H9 (cell line): ENCODE measurements at regions not wholly inside any gene's neighbourhood (a gene's known extent, or its start where the extent isn't known, plus 50 kb on each side); places are given as distances from the start of the nearest gene placed in this dataset.

Experiments used
- DNase-seq: peaks from one replicate; pipeline ENCODE4 v3.0.0-alpha.2; 2017
- H2AFZ ChIP-seq: one replicate; pipeline ENCODE4 v1.6.1; 2013; ENCODE audit warnings: mild to moderate bottlenecking, low read length, control low read depth, moderate library complexity
- H2AK5ac ChIP-seq: 2 replicates; pipeline ENCODE4 v1.6.1; 2013; ENCODE audit warnings: low read length, control low read depth, mixed read lengths; ENCODE audit not compliant: insufficient read length
- H2BK120ac ChIP-seq: one replicate; pipeline ENCODE4 v1.6.1; 2013; ENCODE audit warnings: low read depth, mild to moderate bottlenecking, low read length, control low read depth, inconsistent platforms; ENCODE audit not compliant: poor library complexity, severe bottlenecking
- H2BK12ac ChIP-seq: 2 replicates; pipeline ENCODE4 v1.6.1; 2013; ENCODE audit warnings: low read length, control low read depth, mixed read lengths, low read depth; ENCODE audit not compliant: insufficient read length
- H2BK15ac ChIP-seq: 2 replicates; pipeline ENCODE4 v1.6.1; 2013; ENCODE audit warnings: low read depth, low read length, control low read depth
- H2BK20ac ChIP-seq: one replicate; pipeline ENCODE4 v1.6.1; 2013; ENCODE audit warnings: low read depth, mild to moderate bottlenecking, low read length, control low read depth, inconsistent platforms; ENCODE audit not compliant: poor library complexity, severe bottlenecking
- H2BK5ac ChIP-seq: 2 replicates; pipeline ENCODE4 v1.6.1; 2013; ENCODE audit warnings: low read length, control low read depth, mixed read lengths; ENCODE audit not compliant: insufficient read length
- H3K14ac ChIP-seq: 2 replicates; pipeline ENCODE4 v1.6.1; 2013; ENCODE audit warnings: low read length, control low read depth; ENCODE audit not compliant: insufficient read depth
- H3K18ac ChIP-seq: 2 replicates; pipeline ENCODE4 v1.6.1; 2013; ENCODE audit warnings: low read depth, mild to moderate bottlenecking, mixed read lengths, low read length, control low read depth; ENCODE audit not compliant: insufficient read length
- H3K23ac ChIP-seq: 2 replicates; pipeline ENCODE4 v1.6.1; 2013; ENCODE audit warnings: low read length, control low read depth, mixed read lengths, low read depth; ENCODE audit not compliant: insufficient read length
- H3K23me2 ChIP-seq: 2 replicates; pipeline ENCODE4 v1.6.1; 2013; ENCODE audit warnings: low read depth, mild to moderate bottlenecking, mixed read lengths, low read length, control low read depth; ENCODE audit not compliant: insufficient read length, poor library complexity, severe bottlenecking
- H3K27ac ChIP-seq: 2 replicates; pipeline ENCODE4 v1.5.1; 2013; ENCODE audit warnings: low read length, control low read depth, mixed read lengths, low read depth; ENCODE audit not compliant: insufficient read length
- H3K27me3 ChIP-seq: 2 replicates; pipeline ENCODE4 v1.6.1; 2013; ENCODE audit warnings: low read length, control low read depth, inconsistent platforms; ENCODE audit not compliant: insufficient read depth
- H3K4ac ChIP-seq: 2 replicates; pipeline ENCODE4 v1.6.1; 2013; ENCODE audit warnings: low read depth, mild to moderate bottlenecking, control low read depth, inconsistent platforms, low read length, moderate library complexity
- H3K4me1 ChIP-seq: 2 replicates; pipeline ENCODE4 v1.6.1; 2013; ENCODE audit warnings: low read length, control low read depth, inconsistent platforms; ENCODE audit not compliant: insufficient read depth
- H3K4me2 ChIP-seq: 2 replicates; pipeline ENCODE4 v1.6.1; 2013; ENCODE audit warnings: low read length, control low read depth, mixed read lengths; ENCODE audit not compliant: insufficient read length, insufficient read depth
- H3K56ac ChIP-seq: 2 replicates; pipeline ENCODE4 v1.6.1; 2013; ENCODE audit warnings: low read depth, mild to moderate bottlenecking, mixed read lengths, low read length, control low read depth; ENCODE audit not compliant: insufficient read length
- H3K79me1 ChIP-seq: 2 replicates; pipeline ENCODE4 v1.6.1; 2013; ENCODE audit warnings: low read depth, mild to moderate bottlenecking, moderate library complexity, low read length, control low read depth, inconsistent platforms; ENCODE audit not compliant: insufficient read depth, poor library complexity, severe bottlenecking
- H3K79me2 ChIP-seq: 2 replicates; pipeline ENCODE4 v1.6.1; 2013; ENCODE audit warnings: low read length, control low read depth, inconsistent platforms; ENCODE audit not compliant: insufficient read depth
- H3K9ac ChIP-seq: 2 replicates; pipeline ENCODE4 v1.6.1; 2013; ENCODE audit warnings: low read length, control low read depth, mixed read lengths; ENCODE audit not compliant: insufficient read length; ENCODE audit errors: extremely low read depth
- H3K9me3 ChIP-seq: one replicate; pipeline ENCODE4 v1.6.1; 2013; ENCODE audit warnings: low read depth, low read length, inconsistent platforms; ENCODE audit not compliant: control insufficient read depth
- H3T11ph ChIP-seq: one replicate; pipeline ENCODE4 v1.6.1; 2013; ENCODE audit warnings: mild to moderate bottlenecking, low read length, control low read depth, inconsistent platforms
- H4K20me1 ChIP-seq: one replicate; pipeline ENCODE4 v1.6.1; 2013; ENCODE audit not compliant: control insufficient read depth, insufficient read length, insufficient read depth
- H4K5ac ChIP-seq: 2 replicates; pipeline ENCODE4 v1.6.1; 2013; ENCODE audit warnings: low read depth, mild to moderate bottlenecking, mixed read lengths, low read length, control low read depth; ENCODE audit not compliant: insufficient read length
- H4K8ac ChIP-seq: replicated peaks from 2 replicates; pipeline ENCODE4 v1.6.1; 2013; ENCODE audit warnings: low read length, control low read depth, mixed read lengths, low read depth; ENCODE audit not compliant: insufficient read length
- H4K91ac ChIP-seq: 2 replicates; pipeline ENCODE4 v1.6.1; 2013; ENCODE audit warnings: low read depth, mild to moderate bottlenecking, moderate library complexity, mixed read lengths, low read length, control low read depth; ENCODE audit not compliant: insufficient read length
- H3K27ac Mint-ChIP-seq, 3 experiments: 2 replicates in 2 of 3; 3 replicates in 1 of 3; pipeline ENCODE4 v1.8.0; 2020 to 2021; ENCODE audit warnings: mixed read lengths in 3 of 3, mild to moderate bottlenecking in 1 of 3, moderate library complexity in 1 of 3
- H3K27me3 Mint-ChIP-seq: 2 replicates; pipeline ENCODE4 v1.8.0; 2021; ENCODE audit warnings: low read depth, mild to moderate bottlenecking, moderate library complexity, mixed read lengths
- H3K36me3 Mint-ChIP-seq, 3 experiments: 2 replicates in 2 of 3; 3 replicates in 1 of 3; pipeline ENCODE4 v1.8.0; 2020 to 2021; ENCODE audit warnings: low read depth in 3 of 3, mixed read lengths in 3 of 3; ENCODE audit not compliant: insufficient read depth in 1 of 3
- H3K4me1 Mint-ChIP-seq, 2 experiments: 2 replicates each; pipeline ENCODE4 v1.8.0; 2020; ENCODE audit warnings: mixed read lengths in 2 of 2
- H3K4me3 Mint-ChIP-seq, 2 experiments: 2 replicates in 1 of 2; 3 replicates in 1 of 2; pipeline ENCODE4 v1.8.0; 2020 to 2021; ENCODE audit warnings: mild to moderate bottlenecking in 2 of 2, mixed read lengths in 2 of 2, moderate library complexity in 1 of 2
- H3K9me3 Mint-ChIP-seq, 2 experiments: 2 replicates in 1 of 2; 3 replicates in 1 of 2; pipeline ENCODE4 v1.8.0; 2020; ENCODE audit warnings: mild to moderate bottlenecking in 2 of 2, mixed read lengths in 2 of 2, moderate library complexity in 1 of 2
- CTCF ChIP-seq: fragments of 200-600 bp; sonication (generic); conservative IDR thresholded peaks from 3 replicates; pipeline ENCODE4 v1.8.0; 2021; ENCODE audit warnings: antibody characterized with exemption, mild to moderate bottlenecking
- WGBS: extraction: QIAGEN DNeasy Blood & Tissue Kit; methylation state at CpG from one replicate; pipeline ENCODE4 v1.1.7; 2013; ENCODE audit warnings: missing lambda C conversion rate, low lambda C conversion rate, mixed read lengths; ENCODE audit not compliant: insufficient read length; ENCODE audit errors: extremely low coverage; 5-methylcytosine and 5-hydroxymethylcytosine counted together

DNA sequence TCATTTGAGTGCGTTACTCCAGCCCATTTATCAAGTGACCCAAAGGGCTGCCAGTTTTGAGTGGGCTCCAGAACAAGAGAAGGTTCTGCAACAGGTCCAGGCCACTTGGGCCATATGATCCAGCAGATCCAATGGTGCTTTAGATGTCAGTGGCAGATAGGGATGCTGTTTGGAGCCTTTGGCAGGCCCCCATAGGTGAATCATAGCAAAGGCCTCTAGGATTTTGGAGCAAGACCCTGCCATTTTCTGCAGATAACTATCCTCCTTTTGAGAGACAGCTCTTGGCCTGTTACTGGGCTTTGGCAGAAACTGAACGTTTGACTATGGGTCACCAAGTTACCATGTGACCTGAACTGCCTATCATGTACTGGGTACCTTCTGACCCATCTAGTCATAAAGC is 358.8 kb upstream of the SEMA3C start:
- Histone ChIP-seq H3T11ph (no peak overlapping the region), H4K5ac (no peak overlapping the region), H2BK5ac (no peak overlapping the region), H4K8ac (no peak overlapping the region), H3K14ac (no peak overlapping the region), H4K20me1 (no peaks in the 10 kb centered on the region), H3K79me1 (no peaks in the 10 kb centered on the region), H3K23ac (no peak overlapping the region), H4K91ac (no peak overlapping the region), H3K27me3 (no peaks in the 10 kb centered on the region), H2BK120ac (no peak overlapping the region), H3K4me1 (no peaks in the 10 kb centered on the region), H2BK12ac (no peak overlapping the region), H3K9ac (no peak overlapping the region), H3K27ac (no peak overlapping the region), H2AFZ (no peak overlapping the region), H3K23me2 (no peaks in the 10 kb centered on the region), H2BK15ac (no peak overlapping the region), H3K56ac (no peak overlapping the region), H3K4me2 (no peak overlapping the region), H2BK20ac (no peak overlapping the region), H3K4ac (no peak overlapping the region), H3K18ac (no peak overlapping the region), H3K9me3 (no peaks in the 10 kb centered on the region), H2AK5ac (no peak overlapping the region), H3K79me2 (no peaks in the 10 kb centered on the region)
- no peak for DNase-seq
- no peaks in the 10 kb centered on the region for H3K27me3 Mint-ChIP-seq
- no peak overlapping the region for H3K4me3 Mint-ChIP-seq
- no CpG with 5 or more reads among the region's 2 CpGs for WGBS
- TF ChIP-seq CTCF = no peak
- peaks cover 0 to 6% of the 10 kb centered on the region in 2 experiments; a peak in 3 of 4 replicates for H3K4me1 Mint-ChIP-seq
- H3K27ac Mint-ChIP-seq = no peak overlapping the region
- no peaks in the 10 kb centered on the region for H3K9me3 Mint-ChIP-seq
- peaks cover 0 to 2% (median 0%) of the 10 kb centered on the region in 3 experiments; a peak in 2 of 7 replicates for H3K36me3 Mint-ChIP-seq
